ENCODE measurements at regions not wholly inside any gene's neighbourhood (a gene's known extent, or its start where the extent isn't known, plus 50 kb on each side); places are given as distances from the start of the nearest gene placed in this dataset.

- TF ChIP-seq CTCF (IDR thresholded peaks at IDR 0.05; ENCODE audit: low read length) (no peak), EZH2 (optimal IDR thresholded peaks at IDR 0.05; ENCODE audit: low read depth, low read length) (no peak), EZH2phosphoT487 (IDR thresholded peaks at IDR 0.05; ENCODE audit: low read length) (no peak)
These were observed 421.4 kb upstream of the DAB2 start for GRCh38 chr5:39846144-39846543.

Data from MM.1S (cell line).